ENCODE measurements at regions not wholly inside any gene's neighbourhood (a gene's known extent, or its start where the extent isn't known, plus 50 kb on each side); places are given as distances from the start of the nearest gene placed in this dataset.

DNA sequence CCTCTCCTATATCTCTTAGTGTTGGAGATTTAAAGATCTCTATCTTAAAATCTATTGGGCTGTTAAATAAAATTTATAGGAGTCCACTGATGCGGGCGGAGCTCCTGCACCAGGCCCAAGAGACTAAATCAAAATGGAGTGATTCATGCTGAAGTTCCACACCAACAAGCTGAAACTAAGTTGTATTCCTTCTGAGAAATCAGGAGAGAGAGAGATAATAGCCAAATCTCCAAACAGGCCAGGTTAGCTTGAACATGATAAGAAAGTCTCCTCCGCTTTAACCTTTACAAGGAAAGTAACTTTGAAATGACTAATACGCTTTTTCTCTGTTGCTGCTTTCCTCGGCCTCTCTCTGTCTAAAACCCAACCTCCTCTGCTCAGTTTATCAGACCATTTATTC, 241.9 kb upstream of the NBEA start:
- no peak for TF ChIP-seq TAF1 (IDR thresholded peaks at IDR 0.05; ENCODE audit: borderline replicate concordance, low read depth, low read length)
- no peak for TF ChIP-seq POLR2A (IDR thresholded peaks at IDR 0.05; ENCODE audit: low read depth, low read length)
